ENCODE measurements at regions not wholly inside any gene's neighbourhood (a gene's known extent, or its start where the extent isn't known, plus 50 kb on each side); places are given as distances from the start of the nearest gene placed in this dataset.

DNA sequence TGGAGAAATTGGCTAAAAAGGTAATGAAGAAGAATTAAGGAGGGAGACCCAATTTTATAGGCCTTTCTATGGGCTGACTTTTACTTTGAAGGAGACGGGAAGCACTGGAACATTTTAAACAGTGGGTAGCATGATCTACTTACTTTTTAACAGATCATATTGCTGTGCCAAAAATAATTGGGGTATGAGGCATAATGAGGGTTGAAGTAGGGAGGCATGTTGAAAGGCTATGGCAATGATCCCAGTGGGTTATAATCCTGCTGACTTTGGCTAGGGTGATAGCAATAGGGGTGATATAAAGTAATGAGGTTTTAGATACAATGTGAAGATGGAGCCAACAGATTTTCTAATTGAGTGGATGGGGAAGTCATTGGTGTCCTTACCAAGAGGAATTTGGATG lies 73.2 kb downstream of the GPR37 start:
- Histone ChIP-seq H3K9me3 (no peaks in the 10 kb centered on the region), H3K27me3 (no peaks in the 10 kb centered on the region), H3K4me1 (no peaks in the 10 kb centered on the region), H3K27ac (no peak overlapping the region), H3K36me3 (no peaks in the 10 kb centered on the region), H3K4me3 (no peak overlapping the region)
- no peak for TF ChIP-seq EP300 (IDR thresholded peaks at IDR 0.05)
- no peak for TF ChIP-seq POLR2A (IDR thresholded peaks at IDR 0.05)
- no peak for TF ChIP-seq CTCF (IDR thresholded peaks at IDR 0.05)
- TF ChIP-seq POLR2AphosphoS5 (IDR thresholded peaks at IDR 0.05): no peak
- no peak for ATAC-seq (ENCODE audit: low FRiP score in 2 of 2)
- DNase-seq: no peak
- 85 to 88% methylated on average over 1 of the region's 1 CpG for WGBS, 2 donors

DNA sequence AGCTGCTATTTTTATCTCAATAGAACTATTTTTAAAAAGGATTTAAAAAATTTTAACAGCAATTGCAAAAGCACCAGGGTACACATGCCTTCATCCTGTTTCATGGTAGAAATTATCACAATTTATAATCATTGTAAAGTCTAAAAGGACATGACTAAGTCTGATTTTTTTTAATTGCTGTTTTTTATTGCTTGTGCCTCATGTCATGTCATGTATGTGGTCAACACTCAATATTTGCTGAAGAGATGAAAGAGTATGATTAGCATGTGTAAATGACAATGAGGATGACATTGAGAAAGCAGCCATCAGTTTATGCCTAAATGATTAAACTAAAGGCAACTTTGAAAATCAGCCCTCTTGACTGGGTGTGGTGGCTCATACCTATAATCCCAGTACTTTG lies 74.8 kb downstream of the GPR37 start:
- ATAC-seq (ENCODE audit: low FRiP score in 2 of 2): no peak
- no peak for TF ChIP-seq EP300 (IDR thresholded peaks at IDR 0.05)
- no peak for TF ChIP-seq POLR2AphosphoS5 (IDR thresholded peaks at IDR 0.05)
- no peak for TF ChIP-seq POLR2A (IDR thresholded peaks at IDR 0.05)
- no peak for TF ChIP-seq CTCF (IDR thresholded peaks at IDR 0.05)

DNA sequence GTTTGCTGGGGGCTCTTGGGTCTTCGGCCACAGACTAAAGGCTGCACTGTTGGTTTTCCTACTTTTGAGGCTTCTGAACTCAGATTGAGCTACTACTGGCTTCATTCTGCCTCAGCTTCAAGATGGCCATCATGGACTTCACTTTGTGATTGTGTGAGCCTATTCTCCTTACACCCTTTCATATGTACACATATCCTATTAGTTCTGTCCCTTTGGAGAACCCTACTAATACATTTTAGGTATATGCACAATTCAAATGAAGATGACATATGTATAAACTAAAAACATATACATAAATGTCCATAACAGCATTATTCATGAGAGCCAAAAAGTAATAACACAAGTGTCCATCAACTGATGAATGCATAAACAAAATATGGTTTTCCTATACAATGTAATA lies 75.7 kb downstream of the GPR37 start:
- ATAC-seq (ENCODE audit: low FRiP score in 2 of 2) (no peak), DNase-seq (no peak)
- Histone ChIP-seq H3K36me3 (no peaks in the 10 kb centered on the region), H3K27me3 (no peaks in the 10 kb centered on the region), H3K27ac (no peak overlapping the region), H3K4me1 (no peaks in the 10 kb centered on the region), H3K9me3 (no peaks in the 10 kb centered on the region), H3K4me3 (no peak overlapping the region)
- no peak for TF ChIP-seq POLR2AphosphoS5 (IDR thresholded peaks at IDR 0.05)
- no peak for TF ChIP-seq CTCF (IDR thresholded peaks at IDR 0.05)
- WGBS, 2 donors: 71 to 80% methylated on average over 1 of the region's 1 CpG

More for the DNA sequence above, 74.8 kb downstream of the GPR37 start:
- no peaks in the 10 kb centered on the region for H3K9me3 ChIP-seq
- H3K4me3 ChIP-seq: no peak overlapping the region
- DNase-seq: no peak
- no peak overlapping the region for H3K27ac ChIP-seq
- no peaks in the 10 kb centered on the region for H3K27me3 ChIP-seq
- no peaks in the 10 kb centered on the region for H3K36me3 ChIP-seq
- H3K4me1 ChIP-seq: no peaks in the 10 kb centered on the region

DNA sequence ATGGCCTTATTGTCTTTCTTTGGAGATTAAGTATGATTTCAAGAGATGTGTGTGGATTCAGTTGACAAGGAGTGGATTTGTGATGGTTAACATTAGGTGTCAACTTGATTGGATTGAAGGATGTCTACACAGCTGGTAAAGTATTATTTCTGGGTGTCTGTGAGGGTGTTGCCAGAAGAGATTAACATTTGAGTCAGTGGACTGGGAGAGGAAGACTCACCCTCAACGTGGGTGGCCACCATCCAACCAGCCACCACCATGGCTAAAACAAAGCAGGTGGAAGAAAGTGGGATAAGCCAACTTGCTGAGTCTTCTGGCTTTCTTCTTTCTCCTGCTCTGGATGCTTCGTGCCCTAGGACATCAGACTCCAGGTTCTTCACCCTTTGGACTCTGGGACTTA lies 76.1 kb downstream of the GPR37 start:
- WGBS, 2 donors: 41 to 72% methylated on average over 2 of the region's 2 CpGs
- no peak for TF ChIP-seq POLR2A (IDR thresholded peaks at IDR 0.05)
- no peak for TF ChIP-seq CTCF (IDR thresholded peaks at IDR 0.05)
- TF ChIP-seq EP300 (IDR thresholded peaks at IDR 0.05): no peak
- TF ChIP-seq POLR2AphosphoS5 (IDR thresholded peaks at IDR 0.05): no peak
- no peaks in the 10 kb centered on the region for H3K36me3 ChIP-seq

GRCh38 chr7:124688991-124689390 lies 76.6 kb downstream of the GPR37 start:
- WGBS, 2 donors: 74 to 86% methylated on average over 3 of the region's 3 CpGs
- Histone ChIP-seq H3K4me3 (no peak overlapping the region), H3K27ac (no peak overlapping the region), H3K27me3 (no peaks in the 10 kb centered on the region), H3K4me1 (no peaks in the 10 kb centered on the region), H3K9me3 (no peaks in the 10 kb centered on the region), H3K36me3 (no peaks in the 10 kb centered on the region)
- TF ChIP-seq EP300 (IDR thresholded peaks at IDR 0.05): no peak
- no peak for TF ChIP-seq POLR2A (IDR thresholded peaks at IDR 0.05)
- no peak for TF ChIP-seq CTCF (IDR thresholded peaks at IDR 0.05)
- TF ChIP-seq POLR2AphosphoS5 (IDR thresholded peaks at IDR 0.05): no peak
- DNase-seq (no peak), ATAC-seq (ENCODE audit: low FRiP score in 2 of 2) (no peak)

More for the DNA sequence above, 76.1 kb downstream of the GPR37 start:
- Histone ChIP-seq H3K27me3 (no peaks in the 10 kb centered on the region), H3K27ac (no peak overlapping the region), H3K4me1 (no peaks in the 10 kb centered on the region), H3K4me3 (no peak overlapping the region), H3K9me3 (no peaks in the 10 kb centered on the region)
- no peak for DNase-seq
- ATAC-seq (ENCODE audit: low FRiP score in 2 of 2): no peak
